GM18502 (cell line): ENCODE measurements at regions not wholly inside any gene's neighbourhood (a gene's known extent, or its start where the extent isn't known, plus 50 kb on each side); places are given as distances from the start of the nearest gene placed in this dataset.

Experiments
- ATAC-seq: cut with Tn5 transposase; IDR thresholded peaks from one replicate; pipeline ENCODE4 v1.9.1; 2021; ENCODE audit warnings: mild to moderate bottlenecking; ENCODE audit not compliant: unreplicated experiment, poor library complexity

DNA sequence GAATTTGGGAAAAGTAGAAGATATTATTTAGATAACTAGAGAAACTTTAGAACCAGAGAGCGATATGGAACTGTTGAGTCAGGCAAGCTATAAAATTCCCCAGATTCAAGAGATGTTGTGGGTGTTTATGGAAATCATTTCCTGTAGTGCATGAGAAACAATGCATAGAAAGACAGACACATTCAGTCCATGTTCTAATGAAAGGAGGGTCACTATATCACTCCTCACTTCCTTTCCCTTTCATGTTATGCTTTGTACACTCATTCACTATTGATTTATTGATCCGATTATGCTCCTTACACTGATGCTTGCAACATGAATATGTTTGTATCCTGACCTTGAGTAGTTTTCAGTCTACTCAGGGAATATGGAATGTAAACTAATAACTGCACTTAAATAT, 1459.9 kb upstream of the ALCAM start:
- ATAC-seq: no peak

DNA sequence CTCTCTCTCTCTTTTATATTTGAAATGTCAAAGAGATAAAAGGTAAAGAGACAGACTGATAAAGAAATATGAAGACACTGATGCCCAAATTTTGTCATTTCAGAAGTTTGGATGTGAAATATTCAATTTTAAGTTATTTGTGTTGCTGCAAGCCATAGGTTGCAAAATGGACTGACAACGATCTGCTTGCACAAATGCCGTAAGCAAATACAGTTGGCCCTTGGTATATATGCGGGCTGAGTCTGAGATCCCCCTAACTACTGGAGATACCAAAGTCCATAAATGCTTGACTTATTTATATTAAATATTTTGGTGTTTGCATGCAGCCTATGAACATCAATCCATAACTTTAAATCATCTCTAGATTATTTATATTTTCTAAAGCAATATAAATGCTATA, 1459.1 kb upstream of the ALCAM start:
- no peak for ATAC-seq

DNA sequence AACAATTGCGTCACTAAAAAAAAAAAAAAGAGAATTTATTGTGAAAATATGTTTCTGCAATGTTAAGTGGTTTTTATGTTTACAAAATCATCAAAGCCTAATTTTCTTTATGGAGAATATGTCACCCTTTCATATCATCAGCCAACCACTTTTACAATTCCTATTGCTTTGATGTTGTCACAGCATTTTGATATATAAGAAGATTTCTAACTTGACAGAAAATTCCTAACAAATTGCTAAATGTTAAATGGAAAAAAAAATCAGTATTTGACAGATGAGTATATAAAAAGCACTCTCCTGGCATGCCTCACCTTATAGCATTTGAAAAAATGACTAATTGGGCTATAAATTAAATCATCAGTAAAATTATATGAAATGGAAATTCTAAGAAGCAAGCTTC, 1457.3 kb upstream of the ALCAM start:
- no peak for ATAC-seq

DNA sequence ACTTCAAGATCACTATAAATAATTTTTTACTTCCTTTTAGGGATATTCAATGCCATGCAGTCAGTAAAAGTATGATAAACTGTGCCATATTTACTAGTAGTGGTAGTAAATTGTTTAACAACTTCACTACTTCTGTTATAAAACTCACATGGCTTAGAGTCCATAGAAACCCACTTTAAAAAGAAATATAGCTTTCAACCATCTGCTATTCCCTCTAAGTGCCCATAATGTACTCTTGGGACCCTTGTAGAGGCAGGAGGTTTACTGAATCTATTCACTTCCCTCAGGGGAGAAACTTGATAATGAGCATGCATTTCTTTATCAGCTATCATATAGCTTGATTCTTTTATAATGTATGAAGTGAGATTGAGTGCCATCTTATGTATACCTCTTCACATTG, 1448.4 kb upstream of the ALCAM start:
- no peak for ATAC-seq

DNA sequence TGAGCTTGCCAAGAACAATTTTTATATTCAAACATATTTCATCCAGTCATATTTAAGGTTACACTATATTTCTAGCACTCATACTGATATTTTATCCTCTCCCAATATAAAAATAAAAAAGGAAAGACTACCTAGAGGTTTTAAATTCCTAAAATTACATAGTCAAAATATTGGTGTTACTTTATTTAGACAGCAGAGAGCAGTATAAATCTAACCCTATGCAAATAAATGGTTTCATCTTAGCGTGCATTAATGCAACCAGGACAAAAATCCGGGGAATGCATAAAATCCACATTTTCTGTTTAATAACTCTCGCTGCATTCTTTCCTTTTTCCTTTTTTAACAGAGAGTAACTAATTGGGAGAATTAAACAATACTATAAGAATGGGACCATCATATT, 1447.4 kb upstream of the ALCAM start:
- ATAC-seq: no peak

DNA sequence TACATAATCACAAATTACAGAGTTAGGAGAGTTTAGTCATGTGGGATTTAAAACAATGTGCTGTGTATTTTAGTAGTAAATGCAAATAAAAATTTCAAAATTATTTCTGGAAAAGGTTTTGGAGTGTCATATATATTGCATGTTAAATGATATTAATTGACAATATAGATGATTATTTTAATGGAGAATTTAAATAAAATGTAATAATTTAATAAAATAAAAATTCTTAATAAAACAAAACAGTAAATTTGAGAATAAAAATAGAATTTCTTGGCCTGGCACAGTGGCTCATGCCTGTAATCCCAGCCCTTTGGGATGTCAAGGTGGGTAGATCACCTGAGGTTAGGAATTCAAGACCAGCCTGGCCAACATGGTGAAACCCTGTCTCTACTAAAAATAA, 1442.8 kb upstream of the ALCAM start:
- no peak for ATAC-seq

DNA sequence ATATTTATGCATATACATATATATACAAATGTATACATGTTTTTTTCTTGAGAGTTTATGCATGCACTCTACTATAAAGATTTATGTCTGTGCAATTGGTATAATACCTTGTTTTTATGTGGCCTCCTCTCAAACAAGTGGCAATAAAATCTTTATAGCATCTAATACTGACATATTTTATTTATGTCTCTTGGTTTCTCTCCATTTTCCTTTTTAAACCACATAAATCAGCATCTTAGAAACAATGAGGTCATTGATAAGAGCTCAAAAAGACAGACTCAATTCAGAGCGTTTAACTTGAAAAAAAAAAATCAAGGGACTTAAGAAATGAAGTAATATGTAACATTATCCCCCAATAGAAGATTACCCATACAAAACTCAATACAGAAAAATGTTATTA, 1442.2 kb upstream of the ALCAM start:
- no peak for ATAC-seq

DNA sequence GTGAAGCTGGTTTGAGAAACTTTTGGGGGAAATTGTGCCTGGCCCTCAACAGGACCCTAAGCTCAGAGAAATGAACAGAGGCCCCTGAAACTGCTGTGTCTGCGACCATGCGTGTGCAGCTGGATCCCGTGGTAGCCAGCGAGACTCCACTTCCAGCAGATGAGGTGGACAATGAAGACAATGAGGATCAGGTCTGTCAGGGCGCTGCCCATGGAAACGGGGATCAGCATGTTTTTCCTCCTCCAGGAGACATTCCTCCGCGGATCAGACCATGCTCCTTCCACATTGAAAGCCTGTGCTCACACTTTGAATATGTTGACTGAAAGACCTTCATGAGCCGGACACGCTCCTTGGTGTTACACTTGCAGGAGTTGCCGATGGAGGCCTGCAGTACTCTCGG, 1439.8 kb upstream of the ALCAM start:
- no peak for ATAC-seq

DNA sequence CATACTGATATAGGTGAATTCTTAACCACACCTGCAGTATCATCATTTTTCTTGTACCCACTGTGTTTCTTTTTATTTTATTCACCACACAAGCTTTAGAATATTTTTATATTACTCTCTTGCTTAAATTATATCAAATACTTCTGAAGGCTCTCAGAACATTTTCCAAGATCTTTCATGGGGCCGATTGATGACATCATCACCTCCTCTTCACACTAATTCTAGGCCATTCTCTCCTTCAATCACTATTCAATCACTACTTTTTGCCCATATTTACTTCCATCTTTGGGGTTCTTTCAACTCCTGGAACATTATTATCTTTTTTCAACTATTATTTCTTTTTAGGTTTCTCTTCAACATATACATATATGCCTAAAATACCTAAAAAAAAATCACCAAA, 1438.8 kb upstream of the ALCAM start:
- ATAC-seq: no peak

DNA sequence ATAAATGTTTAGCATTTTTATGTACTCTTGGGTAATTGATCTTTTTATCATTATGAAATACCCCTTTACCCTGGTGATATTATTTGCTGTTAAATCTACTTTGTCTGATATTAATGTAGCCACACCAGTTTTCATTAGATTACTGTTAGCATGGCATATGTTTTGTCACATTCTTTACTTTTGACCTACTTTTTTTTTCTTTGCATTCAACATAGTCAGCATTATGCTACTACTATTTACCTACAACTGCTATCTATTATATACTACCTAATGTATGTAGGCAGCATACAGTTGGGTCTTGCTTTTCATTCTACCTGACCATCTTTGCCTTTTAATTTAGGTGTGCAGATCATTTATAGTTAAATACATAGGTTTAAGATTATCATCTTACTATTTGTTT, 1429.6 kb upstream of the ALCAM start:
- ATAC-seq: no peak

DNA sequence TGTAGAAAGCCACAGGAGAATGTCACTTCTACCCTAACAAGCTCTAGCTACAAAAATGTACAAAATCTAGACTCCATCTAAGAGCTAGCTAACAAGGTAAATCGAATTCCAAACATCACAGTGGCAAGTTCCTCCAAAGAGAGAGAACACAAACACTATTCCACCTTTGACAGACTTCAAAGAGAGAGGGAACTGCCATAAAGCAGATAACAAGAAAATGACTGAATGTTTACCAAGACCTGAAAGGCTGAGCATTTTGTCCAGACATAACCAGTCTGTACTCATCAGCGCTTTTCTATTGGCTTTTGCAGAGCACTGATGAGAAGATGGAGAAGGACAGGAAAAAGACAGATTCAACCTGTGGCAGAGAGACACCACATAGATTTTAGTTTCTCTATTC, 1419.6 kb upstream of the ALCAM start:
- no peak for ATAC-seq

DNA sequence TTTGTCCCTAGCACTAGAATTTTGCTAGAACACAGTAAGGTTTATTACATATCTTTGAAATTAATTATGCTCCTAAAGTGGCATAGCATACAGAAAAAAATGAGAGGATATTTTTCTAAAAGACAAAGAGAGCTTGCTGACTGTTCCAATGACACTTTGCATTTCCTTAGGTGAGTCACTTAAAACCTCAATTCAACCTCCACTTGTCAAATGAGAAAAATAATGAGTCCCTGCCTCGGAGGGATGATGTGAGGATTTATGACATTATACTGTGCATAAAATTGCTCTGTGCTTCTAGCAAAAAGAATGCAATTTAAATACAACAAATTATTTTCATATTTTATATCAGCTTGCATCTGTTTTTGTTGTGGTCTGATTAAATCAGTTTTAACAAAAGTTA, 1417.0 kb upstream of the ALCAM start:
- no peak for ATAC-seq

DNA sequence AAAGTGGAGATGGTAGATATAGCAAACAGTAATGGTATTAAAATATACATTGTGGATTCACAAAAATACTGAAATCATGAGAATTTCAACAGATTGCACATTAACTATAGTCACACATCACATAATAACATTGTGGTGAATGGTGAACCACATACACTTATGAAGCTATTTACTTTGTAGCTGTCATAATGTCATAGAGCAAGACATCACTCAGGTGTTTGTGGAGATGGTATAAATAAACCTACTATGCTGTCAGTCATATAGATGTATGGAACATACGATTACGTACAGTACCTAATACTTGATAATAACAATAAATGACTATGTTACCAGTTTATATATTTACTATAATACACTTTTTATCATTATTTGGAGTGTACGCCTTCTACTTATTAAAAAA, 1416.0 kb upstream of the ALCAM start:
- no peak for ATAC-seq

DNA sequence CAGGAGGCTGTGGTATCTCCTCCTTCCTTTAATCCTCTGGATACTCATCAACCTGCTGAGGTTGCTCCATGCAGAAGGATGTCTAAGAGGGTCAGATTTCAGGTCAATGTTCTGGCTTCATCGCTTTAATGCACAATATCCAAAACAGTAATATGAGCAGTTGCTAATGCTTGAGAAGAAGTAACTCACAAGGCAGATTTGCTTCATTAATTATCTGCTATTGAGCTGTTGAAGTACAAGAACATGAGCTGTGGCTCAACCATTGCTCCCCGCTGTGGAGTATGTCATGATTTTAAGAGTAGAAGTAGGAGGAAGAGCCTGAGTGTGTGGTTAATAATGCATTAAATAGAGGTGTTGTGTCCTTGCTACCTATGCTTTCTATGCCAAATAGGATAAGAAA, 1412.9 kb upstream of the ALCAM start:
- ATAC-seq: no peak

DNA sequence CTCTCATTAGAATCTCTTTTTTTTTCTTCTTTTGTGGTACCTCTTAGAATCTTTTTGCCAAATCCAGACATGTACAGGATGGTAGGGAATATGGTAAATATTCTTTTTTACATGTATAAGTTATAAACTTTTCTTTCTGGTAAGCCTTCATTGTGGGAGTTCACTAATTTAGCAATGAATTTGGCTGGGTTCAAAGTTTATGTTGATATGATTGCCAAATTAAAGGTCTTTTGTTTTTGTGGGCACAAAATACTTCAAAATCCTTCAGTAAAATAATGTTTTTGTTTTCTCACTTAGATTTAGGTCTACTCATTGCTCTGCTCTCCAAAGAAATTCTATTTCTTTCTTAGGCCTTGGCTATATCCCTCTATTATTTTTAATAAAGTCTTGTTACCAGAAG, 1405.9 kb upstream of the ALCAM start:
- no peak for ATAC-seq

DNA sequence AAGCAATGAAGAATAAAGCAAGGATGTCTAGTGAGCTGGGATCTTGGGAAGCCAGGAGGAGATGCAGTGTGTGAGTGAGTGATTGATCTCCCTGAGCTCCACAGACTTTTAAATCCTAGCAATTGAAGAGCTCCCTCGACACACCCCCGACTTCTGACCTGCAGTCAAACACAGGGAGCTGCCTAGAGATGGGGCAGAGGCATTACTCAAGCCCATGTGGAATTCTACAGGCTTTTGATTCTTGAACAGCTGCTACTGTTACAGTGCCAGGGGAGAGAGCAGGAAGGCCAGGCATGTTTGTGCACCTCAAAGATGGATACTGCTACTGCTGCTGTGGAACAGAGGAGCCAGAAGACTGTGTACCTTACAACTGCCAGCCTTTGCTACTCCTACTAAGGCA, 1403.1 kb upstream of the ALCAM start:
- no peak for ATAC-seq

DNA sequence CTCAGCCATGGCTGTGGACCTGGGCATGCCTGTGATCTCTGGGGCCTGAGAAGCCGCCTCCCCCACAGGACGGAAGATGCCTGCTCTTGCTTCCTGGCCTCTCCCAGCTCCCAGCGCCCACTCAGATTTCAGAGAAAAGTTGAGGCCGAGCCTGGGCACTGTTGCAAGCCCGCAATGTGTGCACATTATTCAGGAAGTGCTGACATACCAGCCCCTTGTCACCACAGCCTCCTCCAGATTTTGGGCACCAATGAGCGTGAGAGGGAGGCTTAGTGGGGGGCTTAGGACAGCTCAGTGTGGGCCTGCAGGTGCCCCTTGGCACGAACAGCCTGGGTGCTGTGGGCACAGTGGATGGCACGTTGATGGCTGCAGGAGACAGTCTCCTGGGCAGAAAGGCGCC, 1400.9 kb upstream of the ALCAM start:
- ATAC-seq: no peak

DNA sequence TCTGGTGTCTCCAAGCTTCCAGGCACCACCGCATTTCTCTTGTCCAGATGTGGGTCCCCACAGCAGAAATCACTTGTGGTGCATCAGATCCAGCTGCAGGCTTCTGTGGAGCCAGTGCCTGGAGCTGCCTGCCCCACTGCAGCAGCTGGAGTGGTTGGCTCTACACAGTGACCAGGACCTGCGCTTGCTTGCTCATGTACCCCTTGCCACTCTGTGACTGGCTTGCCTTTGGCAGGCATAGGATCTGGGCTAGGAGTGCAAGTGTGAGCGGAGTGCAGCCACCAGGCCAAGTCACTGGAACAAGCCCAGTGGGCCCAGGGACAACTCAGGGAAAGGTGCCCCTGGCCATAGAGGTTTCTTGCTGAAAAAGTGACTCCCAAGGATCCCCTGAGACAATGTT, 1400.0 kb upstream of the ALCAM start:
- no peak for ATAC-seq

DNA sequence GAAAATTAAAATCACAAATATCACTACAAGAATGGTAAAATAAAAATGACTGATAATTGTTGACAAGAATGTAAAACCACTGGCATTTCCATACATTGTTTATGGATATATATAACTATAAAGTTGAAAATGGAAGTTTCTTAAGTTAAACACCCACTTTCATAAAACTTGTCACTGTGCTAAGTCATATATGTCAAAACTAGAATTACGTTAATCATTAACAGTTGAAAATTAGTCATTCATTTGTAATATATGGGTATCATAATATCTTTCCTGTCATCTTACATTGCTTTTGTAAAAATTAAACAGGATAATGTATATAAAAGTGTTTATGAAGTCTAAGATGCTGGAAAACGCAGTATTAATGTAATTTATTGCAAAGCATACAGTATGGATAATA, 1398.6 kb upstream of the ALCAM start:
- no peak for ATAC-seq

DNA sequence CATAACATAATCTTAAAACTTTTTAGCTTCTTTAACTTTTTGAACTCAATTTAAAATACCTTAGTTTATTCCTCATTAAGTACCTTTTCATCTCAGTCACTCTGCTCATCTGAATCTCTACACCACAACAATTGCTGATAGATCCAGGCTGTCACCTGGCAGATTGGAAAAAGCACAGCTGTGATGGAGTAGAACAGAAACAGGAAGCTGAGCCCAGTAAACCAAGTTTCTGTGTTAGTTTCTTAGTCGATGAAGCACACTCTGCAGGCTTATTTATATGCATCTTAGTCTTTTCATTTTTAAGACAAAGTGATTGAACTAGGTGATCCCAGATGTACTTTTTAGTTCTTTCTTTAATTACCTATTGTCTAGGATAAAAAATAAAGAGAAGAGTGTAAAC, 1398.0 kb upstream of the ALCAM start:
- ATAC-seq: peak; percentile 80

DNA sequence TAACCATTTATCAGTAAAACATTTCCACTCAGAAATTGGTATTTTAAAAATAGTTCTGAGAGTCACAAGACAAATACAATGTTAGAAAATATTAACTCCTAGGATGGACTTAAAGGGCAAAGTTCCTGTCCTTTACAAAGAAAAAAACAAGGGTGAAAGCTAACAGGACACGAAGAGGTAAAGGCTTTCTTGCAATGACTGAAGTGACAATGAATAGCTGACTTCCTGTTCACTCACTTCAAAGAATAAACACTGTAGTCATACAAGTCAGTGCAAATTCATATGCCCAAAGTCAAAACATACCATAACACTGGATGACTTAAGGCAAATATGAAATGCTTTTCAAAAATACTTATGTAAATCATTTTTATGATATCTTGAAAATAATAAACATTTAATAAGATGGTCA, 1389.8 kb upstream of the ALCAM start:
- peak; percentile 77 for ATAC-seq

DNA sequence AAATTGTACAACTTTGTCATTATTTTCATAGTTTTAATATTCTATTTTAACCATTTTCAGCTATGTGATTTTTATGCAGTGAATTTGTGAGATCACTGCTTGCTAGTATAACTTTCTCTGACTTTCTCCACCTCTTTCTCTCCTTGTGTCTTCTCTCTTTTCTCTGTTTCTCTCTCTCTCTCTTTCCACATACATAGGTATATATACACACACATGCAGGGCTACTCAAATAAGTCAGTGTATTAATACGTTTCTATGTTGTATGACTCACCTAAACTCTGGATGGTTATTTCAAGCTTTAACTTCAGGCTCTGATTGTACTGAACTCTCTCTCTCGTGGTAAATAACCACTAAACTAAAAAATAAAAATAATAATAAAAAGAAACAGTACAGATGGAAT, 1389.3 kb upstream of the ALCAM start:
- no peak for ATAC-seq

DNA sequence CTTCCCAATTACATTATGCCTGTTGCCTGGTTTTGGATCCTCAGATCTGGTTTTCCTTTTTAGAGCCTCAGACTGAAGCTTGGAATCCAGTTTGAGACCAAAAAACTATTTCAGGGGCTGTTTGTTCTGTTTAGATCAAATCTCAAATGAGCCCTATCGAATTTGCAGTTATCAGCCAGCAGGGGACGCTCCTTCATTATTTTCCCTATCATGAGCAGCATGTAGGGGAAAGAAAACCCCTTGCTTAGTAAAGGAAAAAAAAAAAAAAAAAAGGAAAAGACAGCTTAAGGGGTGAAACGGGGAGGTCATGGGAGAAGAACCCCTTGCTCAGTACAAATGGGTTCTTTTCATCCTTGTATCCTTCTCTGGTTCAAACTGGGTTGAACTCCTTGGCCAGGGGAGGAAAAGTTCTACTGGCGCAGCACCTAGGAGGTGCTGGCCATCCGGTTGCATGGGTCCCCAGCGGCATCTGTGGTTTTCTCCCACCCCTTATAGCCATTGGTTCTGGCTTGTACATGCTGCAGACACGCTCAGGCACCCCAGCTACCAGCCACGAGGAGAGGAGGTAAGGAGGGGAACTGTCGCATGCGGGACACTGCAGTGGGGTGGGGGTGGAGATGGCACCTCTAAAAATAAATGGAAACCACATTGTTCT, 1375.1 kb upstream of the ALCAM start:
- ATAC-seq: peak; percentile 48
